WTC11 (cell line): ENCODE measurements at regions not wholly inside any gene's neighbourhood (a gene's known extent, or its start where the extent isn't known, plus 50 kb on each side); places are given as distances from the start of the nearest gene placed in this dataset.

Experiments
- ATAC-seq: fragments of 200-7000 bp; cut with Tn5 transposase; 2 replicates; pipeline ENCODE4 v1.10.0; 2021; ENCODE audit warnings: mild to moderate bottlenecking, moderate library complexity
- CTCF ChIA-PET: fragments of 300-600 bp; sonication (Branson Sonifier 250); formaldehyde crosslinking; loops from one replicate; lab custom pipeline; 2021; ENCODE audit warnings: antibody characterized with exemption; lab: Charles Lee
- POLR2A ChIA-PET: fragments of 350-600 bp; sonication (Branson Sonifier 250); formaldehyde crosslinking; loops from one replicate; lab custom pipeline; 2021; ENCODE audit warnings: antibody characterized with exemption; lab: Charles Lee
- DNase-seq: peaks from one replicate; pipeline ENCODE4 v3.0.0; 2021; ENCODE audit warnings: low spot score
- H3K27ac Mint-ChIP-seq: 2 replicates; pipeline ENCODE4 v1.8.0; 2021; ENCODE audit warnings: mixed read lengths
- H3K27me3 Mint-ChIP-seq: 2 replicates; pipeline ENCODE4 v1.8.0; 2021; ENCODE audit warnings: low read depth, mild to moderate bottlenecking, moderate library complexity, mixed read lengths
- H3K36me3 Mint-ChIP-seq: 2 replicates; pipeline ENCODE4 v1.8.0; 2021; ENCODE audit warnings: mixed read lengths
- H3K4me1 Mint-ChIP-seq: 2 replicates; pipeline ENCODE4 v1.8.0; 2022; ENCODE audit warnings: mixed read lengths
- H3K4me3 Mint-ChIP-seq: 2 replicates; pipeline ENCODE4 v1.8.0; 2021; ENCODE audit warnings: mild to moderate bottlenecking, moderate library complexity, mixed read lengths
- H3K9me3 Mint-ChIP-seq: 2 replicates; pipeline ENCODE4 v1.8.0; 2021; ENCODE audit warnings: mixed read lengths
- CDX4 ChIP-seq: fragments of 250-450 bp; sonication (Bioruptor Pico); IDR thresholded peaks from 2 replicates; pipeline ENCODE4 v1.9.0; 2021; ENCODE audit warnings: moderate library complexity, mild to moderate bottlenecking, inconsistent platforms, borderline replicate concordance
- CREM ChIP-seq: sonication (generic); formaldehyde crosslinking; IDR thresholded peaks from 2 replicates; pipeline ENCODE4 v1.8.1; 2022; ENCODE audit warnings: mild to moderate bottlenecking, missing genetic modification reagents, moderate library complexity
- ERG ChIP-seq: fragments of 250-450 bp; sonication (Bioruptor Pico); IDR thresholded peaks from 2 replicates; pipeline ENCODE4 v1.8.0; 2021; ENCODE audit warnings: mild to moderate bottlenecking
- JUN ChIP-seq: sonication (generic); formaldehyde crosslinking; IDR thresholded peaks from 2 replicates; pipeline ENCODE4 v1.8.0; 2023; ENCODE audit warnings: mild to moderate bottlenecking, missing genetic modification reagents
- MAX ChIP-seq: sonication (generic); formaldehyde crosslinking; IDR thresholded peaks from 2 replicates; pipeline ENCODE4 v1.8.0; 2022; ENCODE audit warnings: mild to moderate bottlenecking, missing genetic modification reagents
- NFATC4 ChIP-seq: fragments of 250-450 bp; sonication (Bioruptor Pico); IDR thresholded peaks from 2 replicates; pipeline ENCODE4 v1.9.0; 2021; ENCODE audit warnings: mild to moderate bottlenecking
- TP53 ChIP-seq: sonication (generic); formaldehyde crosslinking; IDR thresholded peaks from 2 replicates; pipeline ENCODE4 v1.8.1; 2023; ENCODE audit warnings: mild to moderate bottlenecking, missing genetic modification reagents
- USF1 ChIP-seq: sonication (generic); formaldehyde crosslinking; IDR thresholded peaks from 2 replicates; pipeline ENCODE4 v1.8.0; 2022; ENCODE audit warnings: mild to moderate bottlenecking, missing genetic modification reagents
- ZNF219 ChIP-seq: sonication (generic); formaldehyde crosslinking; IDR thresholded peaks from 2 replicates; pipeline ENCODE4 v1.8.0; 2023; ENCODE audit warnings: missing genetic modification reagents, mild to moderate bottlenecking, borderline replicate concordance
- ZNF396 ChIP-seq: fragments of 250-450 bp; sonication (Bioruptor Pico); IDR thresholded peaks from 2 replicates; pipeline ENCODE4 v1.8.0; 2021; ENCODE audit warnings: mild to moderate bottlenecking, moderate library complexity, borderline replicate concordance
- ZNF425 ChIP-seq: fragments of 250-450 bp; sonication (Bioruptor Pico); conservative IDR thresholded peaks from 2 replicates; pipeline ENCODE4 v1.9.0; 2021; ENCODE audit warnings: mild to moderate bottlenecking
- TF ChIP-seq, protein P1 (sequence below): sonication (generic); formaldehyde crosslinking; IDR thresholded peaks from 2 replicates; pipeline ENCODE4 v1.8.1; 2023; ENCODE audit warnings: mild to moderate bottlenecking, missing genetic modification reagents, borderline replicate concordance
- TF ChIP-seq, protein P2 (sequence below): sonication (generic); formaldehyde crosslinking; IDR thresholded peaks from 2 replicates; pipeline ENCODE4 v1.8.1; 2023; ENCODE audit warnings: mild to moderate bottlenecking, missing genetic modification reagents, moderate library complexity
- TF ChIP-seq, protein P3 (sequence below): fragments of 200-600 bp; IDR thresholded peaks from 2 replicates; pipeline ENCODE4 v1.8.0; 2022; ENCODE audit warnings: antibody characterized with exemption

GRCh38 chr12:92036771-92037453 lies 108.7 kb downstream of the BTG1 start:
- Mint-ChIP-seq H3K27me3 (no peaks in the 10 kb centered on the region), H3K27ac (no peak overlapping the region), H3K36me3 (no peaks in the 10 kb centered on the region)
- CTCF ChIA-PET, result no interaction called here
- TF ChIP-seq MAX (CRISPR knock-in tag), result no peak
- TF ChIP-seq, protein P1, sequence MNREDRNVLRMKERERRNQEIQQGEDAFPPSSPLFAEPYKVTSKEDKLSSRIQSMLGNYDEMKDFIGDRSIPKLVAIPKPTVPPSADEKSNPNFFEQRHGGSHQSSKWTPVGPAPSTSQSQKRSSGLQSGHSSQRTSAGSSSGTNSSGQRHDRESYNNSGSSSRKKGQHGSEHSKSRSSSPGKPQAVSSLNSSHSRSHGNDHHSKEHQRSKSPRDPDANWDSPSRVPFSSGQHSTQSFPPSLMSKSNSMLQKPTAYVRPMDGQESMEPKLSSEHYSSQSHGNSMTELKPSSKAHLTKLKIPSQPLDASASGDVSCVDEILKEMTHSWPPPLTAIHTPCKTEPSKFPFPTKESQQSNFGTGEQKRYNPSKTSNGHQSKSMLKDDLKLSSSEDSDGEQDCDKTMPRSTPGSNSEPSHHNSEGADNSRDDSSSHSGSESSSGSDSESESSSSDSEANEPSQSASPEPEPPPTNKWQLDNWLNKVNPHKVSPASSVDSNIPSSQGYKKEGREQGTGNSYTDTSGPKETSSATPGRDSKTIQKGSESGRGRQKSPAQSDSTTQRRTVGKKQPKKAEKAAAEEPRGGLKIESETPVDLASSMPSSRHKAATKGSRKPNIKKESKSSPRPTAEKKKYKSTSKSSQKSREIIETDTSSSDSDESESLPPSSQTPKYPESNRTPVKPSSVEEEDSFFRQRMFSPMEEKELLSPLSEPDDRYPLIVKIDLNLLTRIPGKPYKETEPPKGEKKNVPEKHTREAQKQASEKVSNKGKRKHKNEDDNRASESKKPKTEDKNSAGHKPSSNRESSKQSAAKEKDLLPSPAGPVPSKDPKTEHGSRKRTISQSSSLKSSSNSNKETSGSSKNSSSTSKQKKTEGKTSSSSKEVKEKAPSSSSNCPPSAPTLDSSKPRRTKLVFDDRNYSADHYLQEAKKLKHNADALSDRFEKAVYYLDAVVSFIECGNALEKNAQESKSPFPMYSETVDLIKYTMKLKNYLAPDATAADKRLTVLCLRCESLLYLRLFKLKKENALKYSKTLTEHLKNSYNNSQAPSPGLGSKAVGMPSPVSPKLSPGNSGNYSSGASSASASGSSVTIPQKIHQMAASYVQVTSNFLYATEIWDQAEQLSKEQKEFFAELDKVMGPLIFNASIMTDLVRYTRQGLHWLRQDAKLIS (CRISPR knock-in tag), result no peak
- no peak for TF ChIP-seq CDX4 (CRISPR knock-in tag)
- TF ChIP-seq TP53 (CRISPR knock-in tag), result no peak
- no peak for TF ChIP-seq JUN (CRISPR knock-in tag)
- TF ChIP-seq ERG, result no peak
- no peak for TF ChIP-seq ZNF219 (CRISPR knock-in tag)
- TF ChIP-seq USF1 (CRISPR knock-in tag), result no peak
- no peak for TF ChIP-seq CREM (CRISPR knock-in tag)
- TF ChIP-seq, protein P2, sequence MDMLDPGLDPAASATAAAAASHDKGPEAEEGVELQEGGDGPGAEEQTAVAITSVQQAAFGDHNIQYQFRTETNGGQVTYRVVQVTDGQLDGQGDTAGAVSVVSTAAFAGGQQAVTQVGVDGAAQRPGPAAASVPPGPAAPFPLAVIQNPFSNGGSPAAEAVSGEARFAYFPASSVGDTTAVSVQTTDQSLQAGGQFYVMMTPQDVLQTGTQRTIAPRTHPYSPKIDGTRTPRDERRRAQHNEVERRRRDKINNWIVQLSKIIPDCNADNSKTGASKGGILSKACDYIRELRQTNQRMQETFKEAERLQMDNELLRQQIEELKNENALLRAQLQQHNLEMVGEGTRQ (CRISPR knock-in tag), result no peak
- TF ChIP-seq ZNF425, result no peak
- TF ChIP-seq, protein P3, sequence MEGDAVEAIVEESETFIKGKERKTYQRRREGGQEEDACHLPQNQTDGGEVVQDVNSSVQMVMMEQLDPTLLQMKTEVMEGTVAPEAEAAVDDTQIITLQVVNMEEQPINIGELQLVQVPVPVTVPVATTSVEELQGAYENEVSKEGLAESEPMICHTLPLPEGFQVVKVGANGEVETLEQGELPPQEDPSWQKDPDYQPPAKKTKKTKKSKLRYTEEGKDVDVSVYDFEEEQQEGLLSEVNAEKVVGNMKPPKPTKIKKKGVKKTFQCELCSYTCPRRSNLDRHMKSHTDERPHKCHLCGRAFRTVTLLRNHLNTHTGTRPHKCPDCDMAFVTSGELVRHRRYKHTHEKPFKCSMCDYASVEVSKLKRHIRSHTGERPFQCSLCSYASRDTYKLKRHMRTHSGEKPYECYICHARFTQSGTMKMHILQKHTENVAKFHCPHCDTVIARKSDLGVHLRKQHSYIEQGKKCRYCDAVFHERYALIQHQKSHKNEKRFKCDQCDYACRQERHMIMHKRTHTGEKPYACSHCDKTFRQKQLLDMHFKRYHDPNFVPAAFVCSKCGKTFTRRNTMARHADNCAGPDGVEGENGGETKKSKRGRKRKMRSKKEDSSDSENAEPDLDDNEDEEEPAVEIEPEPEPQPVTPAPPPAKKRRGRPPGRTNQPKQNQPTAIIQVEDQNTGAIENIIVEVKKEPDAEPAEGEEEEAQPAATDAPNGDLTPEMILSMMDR, result no peak
- TF ChIP-seq ZNF396 (CRISPR knock-in tag), result no peak
- TF ChIP-seq NFATC4 (CRISPR knock-in tag), result no peak
- TF ChIP-seq, all 79 proteins: peak for 0
- DNase-seq, result no peak
- H3K4me1 Mint-ChIP-seq, result peaks cover 53% of the 10 kb centered on the region
- no peak for ATAC-seq
- no peak overlapping the region for H3K4me3 Mint-ChIP-seq
- POLR2A ChIA-PET, result no interaction called here
- H3K9me3 Mint-ChIP-seq, result no peaks in the 10 kb centered on the region
